WTC11 (cell line): ENCODE measurements at regions not wholly inside any gene's neighbourhood (a gene's known extent, or its start where the extent isn't known, plus 50 kb on each side); places are given as distances from the start of the nearest gene placed in this dataset.

Source experiments
- ATAC-seq: fragments of 200-7000 bp; cut with Tn5 transposase; 2 replicates; pipeline ENCODE4 v1.10.0; 2021; ENCODE audit warnings: mild to moderate bottlenecking, moderate library complexity
- CTCF ChIA-PET: fragments of 300-600 bp; sonication (Branson Sonifier 250); formaldehyde crosslinking; loops from one replicate; lab custom pipeline; 2021; ENCODE audit warnings: antibody characterized with exemption; lab: Charles Lee
- POLR2A ChIA-PET: fragments of 350-600 bp; sonication (Branson Sonifier 250); formaldehyde crosslinking; loops from one replicate; lab custom pipeline; 2021; ENCODE audit warnings: antibody characterized with exemption; lab: Charles Lee
- DNase-seq: peaks from one replicate; pipeline ENCODE4 v3.0.0; 2021; ENCODE audit warnings: low spot score
- H3K27ac Mint-ChIP-seq: 2 replicates; pipeline ENCODE4 v1.8.0; 2021; ENCODE audit warnings: mixed read lengths
- H3K27me3 Mint-ChIP-seq: 2 replicates; pipeline ENCODE4 v1.8.0; 2021; ENCODE audit warnings: low read depth, mild to moderate bottlenecking, moderate library complexity, mixed read lengths
- H3K36me3 Mint-ChIP-seq: 2 replicates; pipeline ENCODE4 v1.8.0; 2021; ENCODE audit warnings: mixed read lengths
- H3K4me1 Mint-ChIP-seq: 2 replicates; pipeline ENCODE4 v1.8.0; 2022; ENCODE audit warnings: mixed read lengths
- H3K4me3 Mint-ChIP-seq: 2 replicates; pipeline ENCODE4 v1.8.0; 2021; ENCODE audit warnings: mild to moderate bottlenecking, moderate library complexity, mixed read lengths
- H3K9me3 Mint-ChIP-seq: 2 replicates; pipeline ENCODE4 v1.8.0; 2021; ENCODE audit warnings: mixed read lengths
- AFF4 ChIP-seq: sonication (generic); formaldehyde crosslinking; IDR thresholded peaks from 2 replicates; pipeline ENCODE4 v1.8.1; 2023; ENCODE audit warnings: mild to moderate bottlenecking, missing genetic modification reagents, borderline replicate concordance
- ARID4B ChIP-seq: sonication (generic); formaldehyde crosslinking; IDR thresholded peaks from 2 replicates; pipeline ENCODE4 v1.8.0; 2023; ENCODE audit warnings: missing genetic modification reagents, mild to moderate bottlenecking, borderline replicate concordance
- ATF3 ChIP-seq: sonication (generic); formaldehyde crosslinking; conservative IDR thresholded peaks from 2 replicates; pipeline ENCODE4 v1.8.1; 2022; ENCODE audit warnings: mild to moderate bottlenecking, missing genetic modification reagents
- ATF6 ChIP-seq: sonication (generic); formaldehyde crosslinking; IDR thresholded peaks from 2 replicates; pipeline ENCODE4 v1.8.1; 2023; ENCODE audit warnings: mild to moderate bottlenecking, missing genetic modification reagents
- CREB1 ChIP-seq: sonication (generic); formaldehyde crosslinking; IDR thresholded peaks from 2 replicates; pipeline ENCODE4 v1.8.0; 2023; ENCODE audit warnings: mild to moderate bottlenecking, missing genetic modification reagents
- ESRRA ChIP-seq: sonication (generic); formaldehyde crosslinking; IDR thresholded peaks from 2 replicates; pipeline ENCODE4 v1.8.1; 2022; ENCODE audit warnings: mild to moderate bottlenecking, missing genetic modification reagents, borderline replicate concordance
- GTF2I ChIP-seq: fragments of 250-450 bp; sonication (Bioruptor Pico); conservative IDR thresholded peaks from 2 replicates; pipeline ENCODE4 v1.4.0; 2021; ENCODE audit warnings: mild to moderate bottlenecking
- HMGA2 ChIP-seq: fragments of 250-450 bp; sonication (Bioruptor Pico); IDR thresholded peaks from 2 replicates; pipeline ENCODE4 v1.4.0; 2021; ENCODE audit warnings: mild to moderate bottlenecking, moderate library complexity
- MLX ChIP-seq: sonication (generic); formaldehyde crosslinking; IDR thresholded peaks from 2 replicates; pipeline ENCODE4 v1.8.1; 2023; ENCODE audit warnings: mild to moderate bottlenecking, missing genetic modification reagents, moderate library complexity
- NFYB ChIP-seq: sonication (generic); formaldehyde crosslinking; conservative IDR thresholded peaks from 2 replicates; pipeline ENCODE4 v1.8.0; 2022; ENCODE audit warnings: low read depth, missing genetic modification reagents
- PRRX2 ChIP-seq: fragments of 250-450 bp; sonication (Bioruptor Pico); IDR thresholded peaks from 2 replicates; pipeline ENCODE4 v1.8.0; 2021; ENCODE audit warnings: mild to moderate bottlenecking
- ZMAT4 ChIP-seq: fragments of 250-450 bp; sonication (Bioruptor Pico); IDR thresholded peaks from 2 replicates; pipeline ENCODE4 v1.9.0; 2021; ENCODE audit warnings: mild to moderate bottlenecking
- ZNF121 ChIP-seq: sonication (generic); formaldehyde crosslinking; IDR thresholded peaks from 2 replicates; pipeline ENCODE4 v1.8.0; 2023; ENCODE audit warnings: missing genetic modification reagents
- ZNF416 ChIP-seq: fragments of 250-450 bp; sonication (Bioruptor Pico); IDR thresholded peaks from 2 replicates; pipeline ENCODE4 v1.9.0; 2021; ENCODE audit warnings: mild to moderate bottlenecking, inconsistent platforms
- TF ChIP-seq, protein P1 (sequence below): fragments of 250-450 bp; sonication (Bioruptor Pico); IDR thresholded peaks from 2 replicates; pipeline ENCODE4 v1.8.0; 2021; ENCODE audit warnings: mild to moderate bottlenecking
- TF ChIP-seq, protein P2 (sequence below): sonication (generic); formaldehyde crosslinking; IDR thresholded peaks from 2 replicates; pipeline ENCODE4 v1.8.0; 2022; ENCODE audit warnings: missing genetic modification reagents
- TF ChIP-seq, protein P3 (sequence below): sonication (generic); formaldehyde crosslinking; IDR thresholded peaks from 2 replicates; pipeline ENCODE4 v1.8.0; 2022; ENCODE audit warnings: mild to moderate bottlenecking, missing genetic modification reagents
- TF ChIP-seq, protein P4 (sequence below): fragments of 250-450 bp; sonication (Bioruptor Pico); IDR thresholded peaks from 2 replicates; pipeline ENCODE4 v1.9.0; 2021; ENCODE audit warnings: moderate library complexity, mild to moderate bottlenecking, inconsistent platforms, borderline replicate concordance

GRCh38 chr6:98287876-98288275, 546.5 kb upstream of the POU3F2 start:
- CTCF ChIA-PET: no interaction called here
- no peak for TF ChIP-seq ARID4B
- no peak for TF ChIP-seq CREB1
- TF ChIP-seq, protein P1, sequence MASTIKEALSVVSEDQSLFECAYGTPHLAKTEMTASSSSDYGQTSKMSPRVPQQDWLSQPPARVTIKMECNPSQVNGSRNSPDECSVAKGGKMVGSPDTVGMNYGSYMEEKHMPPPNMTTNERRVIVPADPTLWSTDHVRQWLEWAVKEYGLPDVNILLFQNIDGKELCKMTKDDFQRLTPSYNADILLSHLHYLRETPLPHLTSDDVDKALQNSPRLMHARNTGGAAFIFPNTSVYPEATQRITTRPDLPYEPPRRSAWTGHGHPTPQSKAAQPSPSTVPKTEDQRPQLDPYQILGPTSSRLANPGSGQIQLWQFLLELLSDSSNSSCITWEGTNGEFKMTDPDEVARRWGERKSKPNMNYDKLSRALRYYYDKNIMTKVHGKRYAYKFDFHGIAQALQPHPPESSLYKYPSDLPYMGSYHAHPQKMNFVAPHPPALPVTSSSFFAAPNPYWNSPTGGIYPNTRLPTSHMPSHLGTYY: no peak
- no peak for TF ChIP-seq ATF6 (CRISPR knock-in tag)
- no peak for TF ChIP-seq AFF4 (CRISPR knock-in tag)
- no peak for TF ChIP-seq ZMAT4 (CRISPR knock-in tag)
- TF ChIP-seq, protein P2, sequence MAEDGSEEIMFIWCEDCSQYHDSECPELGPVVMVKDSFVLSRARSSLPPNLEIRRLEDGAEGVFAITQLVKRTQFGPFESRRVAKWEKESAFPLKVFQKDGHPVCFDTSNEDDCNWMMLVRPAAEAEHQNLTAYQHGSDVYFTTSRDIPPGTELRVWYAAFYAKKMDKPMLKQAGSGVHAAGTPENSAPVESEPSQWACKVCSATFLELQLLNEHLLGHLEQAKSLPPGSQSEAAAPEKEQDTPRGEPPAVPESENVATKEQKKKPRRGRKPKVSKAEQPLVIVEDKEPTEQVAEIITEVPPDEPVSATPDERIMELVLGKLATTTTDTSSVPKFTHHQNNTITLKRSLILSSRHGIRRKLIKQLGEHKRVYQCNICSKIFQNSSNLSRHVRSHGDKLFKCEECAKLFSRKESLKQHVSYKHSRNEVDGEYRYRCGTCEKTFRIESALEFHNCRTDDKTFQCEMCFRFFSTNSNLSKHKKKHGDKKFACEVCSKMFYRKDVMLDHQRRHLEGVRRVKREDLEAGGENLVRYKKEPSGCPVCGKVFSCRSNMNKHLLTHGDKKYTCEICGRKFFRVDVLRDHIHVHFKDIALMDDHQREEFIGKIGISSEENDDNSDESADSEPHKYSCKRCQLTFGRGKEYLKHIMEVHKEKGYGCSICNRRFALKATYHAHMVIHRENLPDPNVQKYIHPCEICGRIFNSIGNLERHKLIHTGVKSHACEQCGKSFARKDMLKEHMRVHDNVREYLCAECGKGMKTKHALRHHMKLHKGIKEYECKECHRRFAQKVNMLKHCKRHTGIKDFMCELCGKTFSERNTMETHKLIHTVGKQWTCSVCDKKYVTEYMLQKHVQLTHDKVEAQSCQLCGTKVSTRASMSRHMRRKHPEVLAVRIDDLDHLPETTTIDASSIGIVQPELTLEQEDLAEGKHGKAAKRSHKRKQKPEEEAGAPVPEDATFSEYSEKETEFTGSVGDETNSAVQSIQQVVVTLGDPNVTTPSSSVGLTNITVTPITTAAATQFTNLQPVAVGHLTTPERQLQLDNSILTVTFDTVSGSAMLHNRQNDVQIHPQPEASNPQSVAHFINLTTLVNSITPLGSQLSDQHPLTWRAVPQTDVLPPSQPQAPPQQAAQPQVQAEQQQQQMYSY (CRISPR knock-in tag): no peak
- TF ChIP-seq ZNF416 (CRISPR knock-in tag): no peak
- no peak for TF ChIP-seq MLX
- no peak for TF ChIP-seq ESRRA (CRISPR knock-in tag)
- TF ChIP-seq GTF2I (CRISPR knock-in tag): no peak
- no peak for TF ChIP-seq ZNF121 (CRISPR knock-in tag)
- no peak for TF ChIP-seq HMGA2
- TF ChIP-seq NFYB (CRISPR knock-in tag): no peak
- TF ChIP-seq ATF3: no peak
- TF ChIP-seq, protein P3, sequence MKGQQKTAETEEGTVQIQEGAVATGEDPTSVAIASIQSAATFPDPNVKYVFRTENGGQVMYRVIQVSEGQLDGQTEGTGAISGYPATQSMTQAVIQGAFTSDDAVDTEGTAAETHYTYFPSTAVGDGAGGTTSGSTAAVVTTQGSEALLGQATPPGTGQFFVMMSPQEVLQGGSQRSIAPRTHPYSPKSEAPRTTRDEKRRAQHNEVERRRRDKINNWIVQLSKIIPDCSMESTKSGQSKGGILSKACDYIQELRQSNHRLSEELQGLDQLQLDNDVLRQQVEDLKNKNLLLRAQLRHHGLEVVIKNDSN: no peak
- TF ChIP-seq, protein P4, sequence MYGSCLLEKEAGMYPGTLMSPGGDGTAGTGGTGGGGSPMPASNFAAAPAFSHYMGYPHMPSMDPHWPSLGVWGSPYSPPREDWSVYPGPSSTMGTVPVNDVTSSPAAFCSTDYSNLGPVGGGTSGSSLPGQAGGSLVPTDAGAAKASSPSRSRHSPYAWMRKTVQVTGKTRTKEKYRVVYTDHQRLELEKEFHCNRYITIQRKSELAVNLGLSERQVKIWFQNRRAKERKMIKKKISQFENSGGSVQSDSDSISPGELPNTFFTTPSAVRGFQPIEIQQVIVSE (CRISPR knock-in tag): no peak
- no peak for TF ChIP-seq PRRX2 (CRISPR knock-in tag)

More at GRCh38 chr6:98287876-98288275, 546.5 kb upstream of the POU3F2 start:
- H3K27me3 Mint-ChIP-seq: no peaks in the 10 kb centered on the region
- no peak overlapping the region for H3K27ac Mint-ChIP-seq
- no peak for ATAC-seq
- no peak for DNase-seq
- no peaks in the 10 kb centered on the region for H3K4me1 Mint-ChIP-seq
- H3K4me3 Mint-ChIP-seq: no peak overlapping the region
- H3K36me3 Mint-ChIP-seq: peaks cover 14% of the 10 kb centered on the region; the same call in 1 of the 2 replicates
- peaks cover 16% of the 10 kb centered on the region for H3K9me3 Mint-ChIP-seq
- POLR2A ChIA-PET: no interaction called here
